M059J (cell line): ENCODE measurements at regions not wholly inside any gene's neighbourhood (a gene's known extent, or its start where the extent isn't known, plus 50 kb on each side); places are given as distances from the start of the nearest gene placed in this dataset.

Experiments
- DNase-seq: peaks from one replicate; pipeline ENCODE4 v3.0.0-alpha.2; 2012; ENCODE audit warnings: low read depth

DNA sequence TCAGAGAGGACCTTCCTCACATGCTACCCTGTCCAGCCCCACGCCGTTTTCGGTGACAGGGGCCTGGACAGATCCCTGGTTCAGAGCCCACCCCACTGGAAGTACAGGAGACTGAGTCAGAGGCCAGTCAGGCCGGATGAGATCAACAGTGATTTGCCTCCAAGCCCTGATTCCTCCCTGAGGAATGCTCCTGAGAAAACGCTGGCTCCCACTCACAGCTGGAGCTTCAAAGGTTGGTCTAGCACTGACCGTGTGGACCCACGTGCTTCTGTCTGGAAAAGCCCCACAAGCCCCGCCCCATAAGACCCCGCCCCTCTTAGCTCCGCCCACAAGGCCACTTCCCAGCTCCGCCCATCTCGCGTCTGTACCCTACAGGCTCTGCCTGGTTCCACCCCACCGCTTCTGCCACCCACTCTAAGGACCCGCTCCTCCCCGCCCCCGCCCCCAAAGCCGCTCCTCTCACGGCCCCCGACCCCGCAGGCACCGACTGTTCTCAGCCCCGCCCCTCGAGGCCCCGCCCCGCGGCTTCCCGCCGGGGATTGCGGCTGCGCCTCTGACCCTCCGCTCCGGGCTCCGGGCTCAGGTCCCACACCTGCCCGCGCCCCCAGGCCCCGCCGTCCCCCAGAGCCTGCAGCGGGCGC lies 64.9 kb upstream of the BHLHE23 start:
- peak; percentile 72 for DNase-seq

- DNase-seq, result no peak
These were observed 64.2 kb upstream of the BHLHE23 start for GRCh38 chr20:63070771-63071540.

- no peak for DNase-seq
These were observed 63.5 kb upstream of the BHLHE23 start for GRCh38 chr20:63070301-63070625.

GRCh38 chr20:63068711-63069367 lies 62.1 kb upstream of the BHLHE23 start:
- no peak for DNase-seq

DNA sequence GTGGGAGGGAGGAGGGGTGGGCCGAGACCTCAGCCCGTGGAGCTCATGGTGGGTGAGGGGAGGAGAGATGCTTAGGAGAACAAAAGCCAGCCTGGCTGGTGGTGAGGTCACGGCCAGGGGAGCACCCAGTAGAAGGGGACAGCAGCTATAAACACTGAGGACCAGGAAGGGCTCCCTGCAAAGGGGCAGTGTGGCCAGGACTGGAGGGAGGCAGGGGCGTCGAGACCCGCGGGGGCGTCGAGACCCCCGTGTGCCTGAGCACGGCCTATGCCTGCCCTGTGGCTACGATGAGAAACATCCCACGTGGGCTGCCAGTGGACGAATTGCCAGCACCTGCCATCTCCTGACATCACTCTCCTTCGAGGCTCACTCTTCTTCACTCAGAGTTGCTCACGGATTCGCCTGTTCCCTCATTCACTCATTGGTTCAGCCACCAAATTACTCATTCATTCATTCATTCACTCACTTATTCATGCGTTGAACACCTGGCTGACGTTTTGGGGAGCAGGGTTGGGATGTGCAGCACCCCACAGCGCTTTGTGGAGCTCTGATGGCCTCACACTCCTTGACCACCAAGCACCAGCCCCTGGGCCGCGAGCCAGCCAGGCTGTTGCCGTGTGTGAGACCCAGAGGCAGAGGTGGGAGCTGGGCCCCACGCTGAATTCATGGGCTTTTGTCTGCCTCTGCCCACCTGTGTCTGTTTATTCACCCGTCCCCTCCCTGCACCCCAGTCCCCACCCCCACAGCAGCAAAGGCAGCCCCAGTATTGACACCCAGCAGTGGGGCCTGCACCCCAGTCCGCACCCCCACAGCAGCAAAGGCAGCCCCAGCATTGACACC lies 61.2 kb upstream of the BHLHE23 start:
- DNase-seq, result no peak

DNA sequence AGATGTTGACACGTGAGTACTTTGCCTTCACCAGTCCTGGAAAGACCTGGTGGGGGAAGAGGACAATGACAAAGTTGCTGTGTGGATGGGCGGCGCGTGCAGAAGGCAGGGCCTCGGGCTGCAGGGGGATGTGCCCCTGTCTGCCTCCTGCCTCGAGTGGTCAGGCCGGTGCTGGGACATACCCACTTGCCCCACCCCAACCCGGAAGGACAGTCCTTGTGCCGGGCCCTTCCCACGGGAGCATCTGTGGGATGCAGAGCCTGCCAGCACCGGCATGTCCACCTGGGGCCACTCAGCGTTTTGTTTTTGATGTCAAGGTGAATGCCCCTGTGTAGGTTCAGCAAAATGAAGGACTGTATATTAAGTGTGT lies 60.5 kb upstream of the BHLHE23 start:
- DNase-seq, result no peak

- DNase-seq, result no peak
These were observed 59.9 kb upstream of the BHLHE23 start for GRCh38 chr20:63066506-63067265.

- DNase-seq, result no peak
These were observed 59.1 kb upstream of the BHLHE23 start for GRCh38 chr20:63065911-63066310.

- DNase-seq, result no peak
These were observed 58.3 kb upstream of the BHLHE23 start for GRCh38 chr20:63064745-63065711.

DNA sequence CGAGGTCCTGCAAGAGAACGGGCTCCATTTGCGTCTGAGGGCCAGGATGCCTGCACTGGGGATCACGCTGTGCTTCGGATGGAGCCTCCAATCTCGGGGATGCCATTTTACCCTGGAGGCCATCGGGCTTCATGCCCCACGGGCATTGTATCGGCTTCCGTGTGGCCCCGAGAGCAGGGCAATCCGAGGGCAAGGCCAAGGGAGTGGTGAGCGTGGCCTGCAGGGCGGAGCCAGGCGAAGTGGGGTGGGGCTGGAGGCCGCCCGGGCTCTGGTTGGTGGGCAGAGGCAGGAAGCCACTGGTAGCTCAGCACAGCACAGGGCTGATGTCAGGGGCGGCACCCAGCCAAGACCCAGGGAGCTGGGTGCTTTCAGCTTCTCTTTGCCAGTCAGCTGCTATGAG lies 57.5 kb upstream of the BHLHE23 start:
- no peak for DNase-seq

GRCh38 chr20:63062188-63063140 lies 55.7 kb upstream of the BHLHE23 start:
- no peak for DNase-seq

DNA sequence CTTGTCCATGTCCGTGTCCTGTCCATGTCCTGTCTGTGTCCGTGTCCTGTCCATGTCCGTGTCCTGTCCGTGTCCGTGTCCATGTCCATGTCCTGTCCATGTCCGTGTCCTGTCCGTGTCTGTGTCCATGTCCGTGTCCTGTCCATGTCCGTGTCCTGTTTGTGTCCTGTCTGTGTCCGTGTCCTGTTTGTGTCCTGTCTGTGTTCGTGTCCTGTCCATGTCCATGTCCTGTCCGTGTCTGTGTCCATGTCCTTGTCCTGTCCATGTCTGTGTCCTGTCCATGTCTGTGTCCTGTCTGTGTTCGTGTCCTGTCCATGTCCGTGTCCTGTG lies 55.0 kb upstream of the BHLHE23 start:
- DNase-seq, result no peak

DNA sequence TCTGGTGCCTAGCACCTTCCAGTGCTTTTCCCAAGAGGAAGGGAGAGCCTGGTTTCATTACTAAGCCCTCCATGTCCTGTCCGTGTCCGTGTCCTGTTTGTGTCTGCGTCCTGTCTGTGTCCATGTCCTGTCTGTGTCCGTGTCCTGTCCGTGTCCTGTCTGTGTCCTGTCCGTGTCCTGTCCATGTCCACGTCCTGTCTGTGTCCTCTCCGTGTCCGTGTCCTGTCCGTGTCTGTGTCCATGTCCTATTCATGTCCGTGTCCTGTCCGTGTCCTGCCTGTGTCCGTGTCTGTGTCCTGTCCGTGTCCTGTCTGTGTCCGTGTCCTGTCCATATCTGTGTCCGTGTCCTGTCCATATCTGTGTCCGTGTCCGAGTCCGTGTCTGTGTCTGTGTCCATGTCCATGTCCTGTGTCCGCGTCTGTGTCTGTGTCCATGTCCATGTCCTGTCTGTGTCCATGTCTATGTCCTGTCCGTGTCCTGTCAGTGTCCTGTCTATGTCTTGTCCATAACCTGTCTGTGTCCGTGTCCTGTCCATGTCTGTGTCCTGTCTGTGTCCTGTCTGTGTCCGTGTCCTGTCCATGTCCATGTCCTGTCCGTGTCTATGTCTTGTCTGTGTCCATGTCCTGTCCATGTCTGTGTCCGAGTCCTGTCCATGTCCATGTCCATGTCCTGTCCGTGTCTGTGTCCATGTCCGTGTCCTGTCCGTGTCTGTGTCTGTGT lies 54.4 kb upstream of the BHLHE23 start:
- no peak for DNase-seq

- peak; percentile 87 for DNase-seq
These were observed 53.6 kb upstream of the BHLHE23 start for GRCh38 chr20:63060057-63060991.

- DNase-seq, result no peak
These were observed 52.9 kb upstream of the BHLHE23 start for GRCh38 chr20:63059684-63060056.

DNA sequence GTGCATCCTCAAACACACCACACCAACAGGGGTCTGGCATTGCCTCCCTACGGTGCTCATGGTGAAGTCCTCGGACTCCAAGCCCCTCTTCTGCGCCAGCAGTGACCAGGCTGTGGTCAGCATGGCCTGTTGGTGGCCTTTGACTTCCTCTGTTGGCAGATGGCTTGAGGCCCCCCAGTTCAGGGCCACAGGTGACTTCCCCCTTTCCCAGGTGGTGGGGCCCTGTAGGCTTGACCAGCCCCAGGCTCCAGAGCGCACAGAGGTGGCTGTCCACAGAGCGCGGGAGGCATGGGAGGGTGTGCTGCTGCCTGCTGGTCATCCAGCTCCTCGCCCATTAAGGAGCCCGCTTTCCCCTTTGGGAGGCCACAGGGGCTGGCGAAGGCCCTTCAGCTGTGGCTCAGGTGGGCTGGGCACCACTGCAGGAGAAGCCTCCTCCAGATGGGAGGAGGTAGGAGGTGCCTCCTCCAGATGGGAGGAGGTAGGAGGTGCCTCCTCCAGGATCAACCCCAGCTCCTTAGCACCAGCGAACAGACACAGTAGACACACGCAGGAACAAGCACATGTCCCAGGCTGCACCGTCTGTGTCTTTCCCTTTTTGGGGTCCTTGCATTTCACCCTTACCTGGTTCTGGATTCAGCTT lies 52.1 kb upstream of the BHLHE23 start:
- DNase-seq, result no peak
